ENCODE measurements at regions not wholly inside any gene's neighbourhood (a gene's known extent, or its start where the extent isn't known, plus 50 kb on each side); places are given as distances from the start of the nearest gene placed in this dataset.

- H3K27ac Mint-ChIP-seq, result no peak overlapping the region
- H3K4me3 Mint-ChIP-seq, result no peak overlapping the region
- ATAC-seq (ENCODE audit: poor library complexity), result no peak
- intact Hi-C loops (cut with DNase I, micrococcal nuclease), result no loop called here
- no peak for DNase-seq
- CTCF ChIA-PET, result no interaction called here
- H3K27ac ChIP-seq (ENCODE audit: low read depth in 1 of 2, low read length in 2 of 2), result no peak overlapping the region
- no peaks in the 10 kb centered on the region for H3K9me3 ChIP-seq (ENCODE audit: control insufficient read depth in 1 of 2, insufficient read depth in 1 of 2, low read length in 2 of 2)
- H3K9me3 Mint-ChIP-seq, result peaks cover 6% of the 10 kb centered on the region
- POLR2A ChIA-PET, result no interaction called here
- H3K4me1 Mint-ChIP-seq (ENCODE audit: low read depth), result no peaks in the 10 kb centered on the region
- no peaks in the 10 kb centered on the region for H3K27me3 ChIP-seq (ENCODE audit: control insufficient read depth in 1 of 2, insufficient read depth in 2 of 2, low read length in 2 of 2)
- no peaks in the 10 kb centered on the region for H3K27me3 Mint-ChIP-seq
- no peaks in the 10 kb centered on the region for H3K4me1 ChIP-seq (ENCODE audit: insufficient read depth, low read length)
- no peak overlapping the region for H3K4me3 ChIP-seq (ENCODE audit: low read length)
- no peaks in the 10 kb centered on the region for H3K36me3 Mint-ChIP-seq (ENCODE audit: low read depth)
- no peaks in the 10 kb centered on the region for H3K36me3 ChIP-seq (ENCODE audit: insufficient read depth, low read length)
- TF ChIP-seq, protein P1, sequence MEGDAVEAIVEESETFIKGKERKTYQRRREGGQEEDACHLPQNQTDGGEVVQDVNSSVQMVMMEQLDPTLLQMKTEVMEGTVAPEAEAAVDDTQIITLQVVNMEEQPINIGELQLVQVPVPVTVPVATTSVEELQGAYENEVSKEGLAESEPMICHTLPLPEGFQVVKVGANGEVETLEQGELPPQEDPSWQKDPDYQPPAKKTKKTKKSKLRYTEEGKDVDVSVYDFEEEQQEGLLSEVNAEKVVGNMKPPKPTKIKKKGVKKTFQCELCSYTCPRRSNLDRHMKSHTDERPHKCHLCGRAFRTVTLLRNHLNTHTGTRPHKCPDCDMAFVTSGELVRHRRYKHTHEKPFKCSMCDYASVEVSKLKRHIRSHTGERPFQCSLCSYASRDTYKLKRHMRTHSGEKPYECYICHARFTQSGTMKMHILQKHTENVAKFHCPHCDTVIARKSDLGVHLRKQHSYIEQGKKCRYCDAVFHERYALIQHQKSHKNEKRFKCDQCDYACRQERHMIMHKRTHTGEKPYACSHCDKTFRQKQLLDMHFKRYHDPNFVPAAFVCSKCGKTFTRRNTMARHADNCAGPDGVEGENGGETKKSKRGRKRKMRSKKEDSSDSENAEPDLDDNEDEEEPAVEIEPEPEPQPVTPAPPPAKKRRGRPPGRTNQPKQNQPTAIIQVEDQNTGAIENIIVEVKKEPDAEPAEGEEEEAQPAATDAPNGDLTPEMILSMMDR (IDR thresholded peaks at IDR 0.05), result no peak
Observed at GRCh38 chr22:34379825-34380224, 459.5 kb upstream of the LARGE1 start.

DNA sequence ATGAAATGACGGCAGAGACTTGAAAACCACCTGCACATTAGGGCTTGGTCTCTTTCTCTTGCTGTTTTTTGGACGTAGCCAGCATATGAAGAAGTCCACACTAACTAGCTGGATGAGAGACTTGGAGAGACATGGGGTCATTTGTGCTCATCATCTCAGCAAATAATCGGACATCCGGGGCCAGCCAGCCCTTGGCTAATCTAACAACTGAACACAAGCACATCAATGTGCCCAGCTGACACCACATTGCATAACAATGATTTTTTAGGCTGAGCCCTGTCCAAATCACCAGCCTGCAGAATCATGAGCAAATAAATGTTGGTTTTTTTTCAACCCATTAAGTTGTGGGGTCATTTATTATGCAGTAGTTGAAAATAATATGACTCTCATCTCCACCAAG is 460.3 kb upstream of the LARGE1 start:
- Histone ChIP-seq H3K27ac (ENCODE audit: low read depth in 1 of 2, low read length in 2 of 2) (no peak overlapping the region), H3K27me3 (ENCODE audit: control insufficient read depth in 1 of 2, insufficient read depth in 2 of 2, low read length in 2 of 2) (no peaks in the 10 kb centered on the region), H3K4me3 (ENCODE audit: low read length) (no peak overlapping the region), H3K36me3 (ENCODE audit: insufficient read depth, low read length) (no peaks in the 10 kb centered on the region), H3K4me1 (ENCODE audit: insufficient read depth, low read length) (no peaks in the 10 kb centered on the region), H3K9me3 (ENCODE audit: control insufficient read depth in 1 of 2, insufficient read depth in 1 of 2, low read length in 2 of 2) (no peaks in the 10 kb centered on the region)
- CTCF ChIA-PET, result no interaction called here
- Mint-ChIP-seq H3K27ac (no peak overlapping the region), H3K36me3 (ENCODE audit: low read depth) (no peaks in the 10 kb centered on the region), H3K9me3 (peaks cover 6% of the 10 kb centered on the region), H3K4me3 (no peak overlapping the region), H3K27me3 (no peaks in the 10 kb centered on the region), H3K4me1 (ENCODE audit: low read depth) (no peaks in the 10 kb centered on the region)
- ATAC-seq (ENCODE audit: poor library complexity), result no peak
- TF ChIP-seq, protein P1 (IDR thresholded peaks at IDR 0.05), result no peak
- POLR2A ChIA-PET, result no interaction called here
- intact Hi-C loops (cut with DNase I, micrococcal nuclease), result no loop called here
- DNase-seq, result no peak

DNA sequence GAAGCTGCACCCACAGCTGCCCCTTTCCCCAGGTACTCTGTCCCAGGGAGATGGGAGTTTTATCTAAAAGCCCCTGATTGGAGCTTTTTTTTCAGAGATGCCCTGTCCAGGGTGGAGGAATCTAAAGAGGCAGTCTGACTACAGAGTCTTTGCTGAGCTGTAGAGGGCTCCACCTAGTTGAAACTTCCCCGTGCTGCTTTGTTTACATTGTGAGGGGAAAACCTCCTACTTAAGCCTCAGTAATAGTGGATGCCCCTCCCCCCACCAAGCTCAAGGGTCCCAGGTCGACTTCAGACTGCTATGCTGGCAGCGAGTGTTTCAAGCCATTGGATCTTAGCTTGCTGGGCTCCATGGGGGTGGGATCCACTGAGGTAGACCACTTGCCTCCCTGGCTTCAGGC is 470.1 kb upstream of the LARGE1 start:
- intact Hi-C loops (cut with DNase I, micrococcal nuclease), result no loop called here
- Mint-ChIP-seq H3K9me3 (peaks cover 4% of the 10 kb centered on the region), H3K4me1 (ENCODE audit: low read depth) (no peaks in the 10 kb centered on the region), H3K27ac (no peak overlapping the region), H3K36me3 (ENCODE audit: low read depth) (no peaks in the 10 kb centered on the region), H3K27me3 (no peaks in the 10 kb centered on the region), H3K4me3 (no peak overlapping the region)
- ChIA-PET CTCF (no interaction called here), POLR2A (no interaction called here)
- no peak for DNase-seq
- ATAC-seq (ENCODE audit: poor library complexity), result no peak
- H3K9me3 ChIP-seq (ENCODE audit: control insufficient read depth in 1 of 2, insufficient read depth in 1 of 2, low read length in 2 of 2), result peaks cover 0 to 12% of the 10 kb centered on the region in 2 experiments
- H3K4me1 ChIP-seq (ENCODE audit: insufficient read depth, low read length), result no peaks in the 10 kb centered on the region
- no peaks in the 10 kb centered on the region for H3K27me3 ChIP-seq (ENCODE audit: control insufficient read depth in 1 of 2, insufficient read depth in 2 of 2, low read length in 2 of 2)
- TF ChIP-seq, protein P1 (IDR thresholded peaks at IDR 0.05), result no peak
- no peak overlapping the region for H3K4me3 ChIP-seq (ENCODE audit: low read length)
- no peaks in the 10 kb centered on the region for H3K36me3 ChIP-seq (ENCODE audit: insufficient read depth, low read length)
- no peak overlapping the region for H3K27ac ChIP-seq (ENCODE audit: low read depth in 1 of 2, low read length in 2 of 2)
